Keratinocyte (primary cell): ENCODE measurements at regions not wholly inside any gene's neighbourhood (a gene's known extent, or its start where the extent isn't known, plus 50 kb on each side); places are given as distances from the start of the nearest gene placed in this dataset.

Source experiments
- EZH2 ChIP-seq: IDR thresholded peaks from one replicate; pipeline ENCODE4 v1.6.1; 2012; ENCODE audit warnings: inconsistent platforms, mild to moderate bottlenecking, low read length, moderate library complexity
- TF ChIP-seq, protein P1 (sequence below), 3 experiments: IDR thresholded peaks in 1 of 3; conservative IDR thresholded peaks in 1 of 3; optimal IDR thresholded peaks in 1 of 3; 2 replicates in 2 of 3; 3 replicates in 1 of 3; pipeline versions ENCODE3 to v1.5.1; 2011; ENCODE audit warnings: low read length in 3 of 3, mild to moderate bottlenecking in 3 of 3, moderate library complexity in 2 of 3, control low read depth in 1 of 3, inconsistent platforms in 1 of 3; ENCODE audit not compliant: insufficient read depth in 2 of 3; ENCODE audit errors: extremely low read depth in 1 of 3

DNA sequence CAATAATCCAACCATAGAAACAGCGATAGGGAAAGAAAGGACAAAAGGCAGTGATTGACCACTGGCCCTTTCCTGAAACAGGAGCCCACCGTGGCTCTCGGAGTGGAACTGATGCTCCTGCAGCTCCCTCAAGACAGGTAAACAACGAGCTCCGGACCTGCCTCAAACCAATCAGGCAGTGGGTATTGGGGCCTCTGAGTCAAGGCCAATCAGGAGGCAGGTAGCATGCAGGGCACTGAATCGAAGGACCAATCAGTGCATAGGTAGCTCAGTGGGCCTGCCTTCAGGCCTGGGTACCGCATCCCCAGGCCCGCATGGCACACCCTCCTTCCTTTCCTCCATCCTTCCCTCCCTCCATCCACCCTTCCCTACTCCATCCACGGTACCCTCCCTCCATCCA lies 425.1 kb upstream of the MGMT start:
- TF ChIP-seq, protein P1, sequence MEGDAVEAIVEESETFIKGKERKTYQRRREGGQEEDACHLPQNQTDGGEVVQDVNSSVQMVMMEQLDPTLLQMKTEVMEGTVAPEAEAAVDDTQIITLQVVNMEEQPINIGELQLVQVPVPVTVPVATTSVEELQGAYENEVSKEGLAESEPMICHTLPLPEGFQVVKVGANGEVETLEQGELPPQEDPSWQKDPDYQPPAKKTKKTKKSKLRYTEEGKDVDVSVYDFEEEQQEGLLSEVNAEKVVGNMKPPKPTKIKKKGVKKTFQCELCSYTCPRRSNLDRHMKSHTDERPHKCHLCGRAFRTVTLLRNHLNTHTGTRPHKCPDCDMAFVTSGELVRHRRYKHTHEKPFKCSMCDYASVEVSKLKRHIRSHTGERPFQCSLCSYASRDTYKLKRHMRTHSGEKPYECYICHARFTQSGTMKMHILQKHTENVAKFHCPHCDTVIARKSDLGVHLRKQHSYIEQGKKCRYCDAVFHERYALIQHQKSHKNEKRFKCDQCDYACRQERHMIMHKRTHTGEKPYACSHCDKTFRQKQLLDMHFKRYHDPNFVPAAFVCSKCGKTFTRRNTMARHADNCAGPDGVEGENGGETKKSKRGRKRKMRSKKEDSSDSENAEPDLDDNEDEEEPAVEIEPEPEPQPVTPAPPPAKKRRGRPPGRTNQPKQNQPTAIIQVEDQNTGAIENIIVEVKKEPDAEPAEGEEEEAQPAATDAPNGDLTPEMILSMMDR (optimal IDR thresholded peaks at IDR 0.05 in 1 of 3, IDR thresholded peaks at IDR 0.05 in 1 of 3, conservative IDR thresholded peaks at IDR 0.05 in 1 of 3; ENCODE audit: extremely low read depth in 1 of 3, insufficient read depth in 2 of 3, low read length in 3 of 3): no peak
- TF ChIP-seq EZH2: no peak
